HCT116 (cell line): ENCODE measurements at regions not wholly inside any gene's neighbourhood (a gene's known extent, or its start where the extent isn't known, plus 50 kb on each side); places are given as distances from the start of the nearest gene placed in this dataset.

Experiments
- ATAC-seq: fragments of 200-7000 bp; cut with Tn5 transposase; 2 replicates; pipeline ENCODE4 v1.9.1; 2020; ENCODE audit warnings: mild to moderate bottlenecking, moderate library complexity
- BruUV-seq: library from RNA; stranded (reverse); fragments of 400-500 nt; replicated peaks from 2 replicates; lab custom pipeline; 2021; lab: Mats Ljungman, UMichigan
- CTCF ChIA-PET: fragments of 300-600 bp; sonication (Branson Sonifier 250); formaldehyde crosslinking; loops from one replicate; lab custom pipeline; 2021; ENCODE audit warnings: antibody characterized with exemption; lab: Charles Lee
- POLR2A ChIA-PET: fragments of 300-600, 350-600 bp; sonication (Branson Sonifier 250); formaldehyde crosslinking; loops from one replicate; lab custom pipeline; 2021; ENCODE audit warnings: antibody characterized with exemption; lab: Charles Lee
- RAD21 ChIA-PET, 2 experiments: fragments of 300-600 bp; sonication (Branson Sonifier 250); formaldehyde crosslinking; loops; one replicate each; lab custom pipeline; 2023; ENCODE audit warnings: low total read pairs in 2 of 2; ENCODE audit not compliant: uncharacterized antibody in 2 of 2, unreplicated experiment in 2 of 2, low non-redundant PET in 1 of 2; lab: Charles Lee
- DNase-seq: peaks from one replicate; pipeline ENCODE4 v3.0.0-alpha.2; 2010; ENCODE audit warnings: low read depth, low spot score
- H2AFZ ChIP-seq: fragments of 200-600 bp; shearing (Covaris generic), sonication (generic); 2 replicates; pipeline ENCODE4 v1.6.1; 2017; ENCODE audit warnings: low read depth, mixed run types, mixed read lengths, antibody characterized with exemption, low read length; ENCODE audit not compliant: poor library complexity, severe bottlenecking
- H3K27ac ChIP-seq: 2 replicates; pipeline ENCODE4 v1.5.1; 2012; ENCODE audit warnings: low read depth, low read length
- H3K27me3 ChIP-seq: fragments of 200-600 bp; sonication (generic); 2 replicates; pipeline ENCODE4 v1.6.1; 2016; ENCODE audit warnings: mixed run types, low read length, mixed read lengths; ENCODE audit not compliant: insufficient read depth
- H3K36me3 ChIP-seq, 2 experiments: fragments of 200-500 bp in 1 of 2; fragments of 200-600 bp in 1 of 2; sonication (Bioruptor generic) in 1 of 2; sonication (generic) in 1 of 2; 2 replicates each; pipeline versions ENCODE4 v1.5.1 to v1.6.1; 2014 to 2016; ENCODE audit warnings: low read length in 2 of 2, inconsistent platforms in 1 of 2, mixed read lengths in 1 of 2, mixed run types in 1 of 2; ENCODE audit not compliant: insufficient read depth in 2 of 2, control insufficient read depth in 1 of 2
- H3K4me1 ChIP-seq, 2 experiments: fragments of 200-600 bp in 1 of 2; sonication (generic) in 1 of 2; 2 replicates each; pipeline versions ENCODE4 v1.5.1 to v1.6.1; 2012 to 2017; ENCODE audit warnings: low read length in 2 of 2, inconsistent platforms in 1 of 2, mild to moderate bottlenecking in 1 of 2, mixed read lengths in 1 of 2, mixed run types in 1 of 2, moderate library complexity in 1 of 2; ENCODE audit not compliant: insufficient read depth in 2 of 2, control insufficient read depth in 1 of 2
- H3K4me2 ChIP-seq: fragments of 200-600 bp; sonication (generic); 2 replicates; pipeline ENCODE4 v1.6.1; 2017; ENCODE audit warnings: mixed run types, low read length, mixed read lengths
- H3K4me3 ChIP-seq, 2 experiments: fragments of 200-600 bp in 1 of 2; sonication (generic) in 1 of 2; replicated peaks in 1 of 2; 2 replicates each; pipeline ENCODE4 v1.5.1; 2011 to 2016; ENCODE audit warnings: low read length in 2 of 2, control low read depth in 1 of 2, low read depth in 1 of 2, mild to moderate bottlenecking in 1 of 2, mixed read lengths in 1 of 2, mixed run types in 1 of 2
- H3K79me2 ChIP-seq: fragments of 200-600 bp; sonication (generic); 2 replicates; pipeline ENCODE4 v1.6.1; 2017; ENCODE audit warnings: mild to moderate bottlenecking, mixed run types, low read length, moderate library complexity, mixed read lengths; ENCODE audit not compliant: insufficient read depth
- H3K9ac ChIP-seq: fragments of 200-600 bp; sonication (generic); 2 replicates; pipeline ENCODE4 v1.6.1; 2016; ENCODE audit warnings: low read length, mixed read lengths
- H3K9me2 ChIP-seq: fragments of 200-600 bp; sonication (generic), shearing (Covaris generic); 2 replicates; pipeline ENCODE4 v1.6.1; 2017; ENCODE audit warnings: mixed run types, mild to moderate bottlenecking, moderate library complexity; ENCODE audit not compliant: insufficient read depth
- H3K9me3 ChIP-seq, 2 experiments: fragments of 200-500 bp in 1 of 2; fragments of 200-600 bp in 1 of 2; sonication (Bioruptor generic) in 1 of 2; sonication (generic) in 1 of 2; 2 replicates each; pipeline ENCODE4 v1.6.1; 2014 to 2017; ENCODE audit warnings: low read length in 2 of 2, mixed read lengths in 2 of 2, inconsistent platforms in 1 of 2, low read depth in 1 of 2, mild to moderate bottlenecking in 1 of 2, mixed run types in 1 of 2, moderate library complexity in 1 of 2; ENCODE audit not compliant: control insufficient read depth in 1 of 2, insufficient read depth in 1 of 2
- H4K20me1 ChIP-seq: fragments of 200-600 bp; sonication (generic), shearing (Covaris generic); 2 replicates; pipeline ENCODE4 v1.6.1; 2017; ENCODE audit warnings: mixed run types, mild to moderate bottlenecking, moderate library complexity; ENCODE audit not compliant: insufficient read depth
- CEBPB ChIP-seq: IDR thresholded peaks from 2 replicates; pipeline ENCODE4 v1.6.1; 2012; ENCODE audit warnings: low read depth
- EGR1 ChIP-seq: IDR thresholded peaks from 2 replicates; pipeline ENCODE4 v1.6.1; 2012; ENCODE audit warnings: low read depth
- EZH2 ChIP-seq: fragments of 200-600 bp; sonication (generic); IDR thresholded peaks from 2 replicates; pipeline ENCODE4 v1.6.1; 2017; ENCODE audit warnings: antibody characterized with exemption, mixed run types
- FOSL1 ChIP-seq: IDR thresholded peaks from 2 replicates; pipeline ENCODE4 v1.6.1; 2012; ENCODE audit warnings: low read depth
- POLR2A ChIP-seq: IDR thresholded peaks from 2 replicates; pipeline ENCODE4 v1.7.0; 2011; ENCODE audit warnings: borderline replicate concordance; ENCODE audit not compliant: insufficient read depth, insufficient read length; ENCODE audit errors: extremely low read depth
- POLR2AphosphoS5 ChIP-seq: IDR thresholded peaks from 2 replicates; pipeline ENCODE4 v1.6.1; 2011; ENCODE audit warnings: mild to moderate bottlenecking, low read depth, low read length, moderate library complexity
- RAD21 ChIP-seq: IDR thresholded peaks from 2 replicates; pipeline ENCODE4 v1.6.1; 2012; ENCODE audit warnings: low read depth, mild to moderate bottlenecking
- SIN3A ChIP-seq: IDR thresholded peaks from 2 replicates; pipeline ENCODE4 v1.6.1; 2012; ENCODE audit warnings: low read depth
- SP1 ChIP-seq: IDR thresholded peaks from 2 replicates; pipeline ENCODE4 v1.6.1; 2012; ENCODE audit warnings: low read depth
- SRF ChIP-seq: IDR thresholded peaks from 2 replicates; pipeline ENCODE4 v1.6.1; 2012; ENCODE audit warnings: low read depth
- TCF7L2 ChIP-seq: IDR thresholded peaks from 2 replicates; pipeline ENCODE4 v1.7.0; 2011; ENCODE audit warnings: borderline replicate concordance, inconsistent platforms; ENCODE audit not compliant: insufficient read depth, insufficient read length; ENCODE audit errors: extremely low read depth
- YY1 ChIP-seq: IDR thresholded peaks from 2 replicates; pipeline ENCODE4 v1.6.1; 2011; ENCODE audit warnings: low read length, low read depth, moderate library complexity, mild to moderate bottlenecking; ENCODE audit not compliant: insufficient replicate concordance; ENCODE audit errors: extremely low read depth
- ZBTB33 ChIP-seq: IDR thresholded peaks from 2 replicates; pipeline ENCODE4 v1.6.1; 2011; ENCODE audit warnings: mild to moderate bottlenecking, low read length, moderate library complexity; ENCODE audit not compliant: insufficient replicate concordance; ENCODE audit errors: extremely low read depth
- ZFX ChIP-seq: fragments of 450-650 bp; IDR thresholded peaks from 2 replicates; pipeline ENCODE4 v1.6.1; 2017
- intact Hi-C: fragments of 100-400 bp; cut with micrococcal nuclease; formaldehyde crosslinking; loops from 2 replicates; pipeline ENCODE4 v1.10.0; 2022
- TF ChIP-seq, protein P1 (sequence below): IDR thresholded peaks from 2 replicates; pipeline ENCODE4 v1.6.1; 2012
- TF ChIP-seq, protein P2 (sequence below), 3 experiments: fragments of 200-600 bp in 1 of 3; sonication (generic) in 1 of 3; IDR thresholded peaks in 2 of 3; conservative IDR thresholded peaks in 1 of 3; 2 replicates each; pipeline ENCODE4 v1.5.1; 2012 to 2017; ENCODE audit warnings: low read depth in 2 of 3, low read length in 2 of 3, antibody characterized with exemption in 1 of 3, borderline replicate concordance in 1 of 3, control low read depth in 1 of 3, mild to moderate bottlenecking in 1 of 3, mixed read lengths in 1 of 3, mixed run types in 1 of 3, moderate library complexity in 1 of 3; ENCODE audit not compliant: insufficient read depth in 1 of 3
- TF ChIP-seq, protein P3 (sequence below): IDR thresholded peaks from 2 replicates; pipeline ENCODE4 v1.6.1; 2012

DNA sequence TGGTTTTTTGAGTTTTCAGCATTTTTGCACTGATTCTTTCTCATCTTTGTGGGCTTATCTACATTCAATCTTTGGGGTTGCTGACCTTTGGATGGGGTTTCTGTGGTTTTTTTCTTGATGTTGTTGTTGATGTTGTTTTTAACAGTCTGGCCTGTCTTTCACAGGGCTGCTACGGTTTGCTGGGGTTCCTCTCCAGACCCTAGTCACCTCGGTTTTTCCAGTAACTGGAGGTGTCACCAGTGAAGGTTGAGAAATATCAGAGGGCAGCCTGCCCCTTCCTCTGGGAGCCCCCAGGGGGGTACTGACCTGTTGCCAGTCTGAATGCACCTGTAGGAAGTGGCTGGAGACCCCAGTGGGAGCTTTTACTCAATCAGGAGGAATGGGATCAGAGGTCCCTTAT is 365.4 kb downstream of the JRKL start (continued):
- TF ChIP-seq ZBTB33: no peak
- TF ChIP-seq, protein P1, sequence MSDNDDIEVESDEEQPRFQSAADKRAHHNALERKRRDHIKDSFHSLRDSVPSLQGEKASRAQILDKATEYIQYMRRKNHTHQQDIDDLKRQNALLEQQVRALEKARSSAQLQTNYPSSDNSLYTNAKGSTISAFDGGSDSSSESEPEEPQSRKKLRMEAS: no peak
- no peak for TF ChIP-seq YY1

- Histone ChIP-seq H3K79me2 (no peaks in the 10 kb centered on the region), H3K9me2 (no peaks in the 10 kb centered on the region), H3K4me2 (no peak overlapping the region), H3K9me3 (no peaks in the 10 kb centered on the region; a peak in 1 of 4 replicates), H3K27me3 (no peaks in the 10 kb centered on the region), H3K4me3 (no peak overlapping the region), H3K27ac (no peak overlapping the region), H3K4me1 (no peaks in the 10 kb centered on the region), H4K20me1 (no peaks in the 10 kb centered on the region; the same call in 1 of the 2 replicates), H3K36me3 (no peaks in the 10 kb centered on the region), H2AFZ (no peak overlapping the region), H3K9ac (no peak overlapping the region)
- ChIA-PET POLR2A (no interaction called here), CTCF (no interaction called here), RAD21 (no interaction called here)
- DNase-seq (no peak), ATAC-seq (no peak)
- intact Hi-C loops: no loop called here
- BruUV-seq: no TSS peak
- TF ChIP-seq ZBTB33 (no peak), EGR1 (no peak), ZFX (no peak), RAD21 (no peak), CEBPB (no peak), EZH2 (no peak), SIN3A (no peak), SRF (no peak), SP1 (no peak), FOSL1 (no peak), TCF7L2 (no peak), POLR2AphosphoS5 (no peak), POLR2A (no peak)
- TF ChIP-seq, protein P2, sequence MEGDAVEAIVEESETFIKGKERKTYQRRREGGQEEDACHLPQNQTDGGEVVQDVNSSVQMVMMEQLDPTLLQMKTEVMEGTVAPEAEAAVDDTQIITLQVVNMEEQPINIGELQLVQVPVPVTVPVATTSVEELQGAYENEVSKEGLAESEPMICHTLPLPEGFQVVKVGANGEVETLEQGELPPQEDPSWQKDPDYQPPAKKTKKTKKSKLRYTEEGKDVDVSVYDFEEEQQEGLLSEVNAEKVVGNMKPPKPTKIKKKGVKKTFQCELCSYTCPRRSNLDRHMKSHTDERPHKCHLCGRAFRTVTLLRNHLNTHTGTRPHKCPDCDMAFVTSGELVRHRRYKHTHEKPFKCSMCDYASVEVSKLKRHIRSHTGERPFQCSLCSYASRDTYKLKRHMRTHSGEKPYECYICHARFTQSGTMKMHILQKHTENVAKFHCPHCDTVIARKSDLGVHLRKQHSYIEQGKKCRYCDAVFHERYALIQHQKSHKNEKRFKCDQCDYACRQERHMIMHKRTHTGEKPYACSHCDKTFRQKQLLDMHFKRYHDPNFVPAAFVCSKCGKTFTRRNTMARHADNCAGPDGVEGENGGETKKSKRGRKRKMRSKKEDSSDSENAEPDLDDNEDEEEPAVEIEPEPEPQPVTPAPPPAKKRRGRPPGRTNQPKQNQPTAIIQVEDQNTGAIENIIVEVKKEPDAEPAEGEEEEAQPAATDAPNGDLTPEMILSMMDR (IDR thresholded peaks at IDR 0.05 in 2 of 3, conservative IDR thresholded peaks at IDR 0.05 in 1 of 3; ENCODE audit: borderline replicate concordance in 1 of 3, insufficient read depth in 1 of 3, low read depth in 2 of 3, low read length in 2 of 3): no peak
- TF ChIP-seq, protein P1: no peak
- TF ChIP-seq, protein P3, sequence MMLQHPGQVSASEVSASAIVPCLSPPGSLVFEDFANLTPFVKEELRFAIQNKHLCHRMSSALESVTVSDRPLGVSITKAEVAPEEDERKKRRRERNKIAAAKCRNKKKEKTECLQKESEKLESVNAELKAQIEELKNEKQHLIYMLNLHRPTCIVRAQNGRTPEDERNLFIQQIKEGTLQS: no peak
These were observed 365.9 kb downstream of the JRKL start for GRCh38 chr11:96755752-96756151.
